HUES64 (cell line): ENCODE measurements at regions not wholly inside any gene's neighbourhood (a gene's known extent, or its start where the extent isn't known, plus 50 kb on each side); places are given as distances from the start of the nearest gene placed in this dataset.

ENCODE experiments used
- H3K27ac ChIP-seq: 2 replicates; pipeline ENCODE4 v1.7.0; 2013; ENCODE audit warnings: low read depth, low read length, inconsistent platforms
- H3K27me3 ChIP-seq: 2 replicates; pipeline ENCODE4 v1.6.1; 2013; ENCODE audit warnings: mild to moderate bottlenecking, low read length; ENCODE audit not compliant: insufficient read depth
- H3K36me3 ChIP-seq: 2 replicates; pipeline ENCODE4 v1.6.1; 2013; ENCODE audit warnings: mild to moderate bottlenecking, low read length; ENCODE audit not compliant: insufficient read depth
- H3K4me1 ChIP-seq: 2 replicates; pipeline ENCODE4 v1.6.1; 2013; ENCODE audit warnings: mild to moderate bottlenecking, low read length, moderate library complexity; ENCODE audit not compliant: insufficient read depth
- H3K4me3 ChIP-seq: 2 replicates; pipeline ENCODE4 v1.5.1; 2013; ENCODE audit warnings: mild to moderate bottlenecking, low read length, moderate library complexity
- H3K9ac ChIP-seq: 2 replicates; pipeline ENCODE4 v1.6.1; 2013; ENCODE audit warnings: mild to moderate bottlenecking, low read depth, low read length
- H3K9me3 ChIP-seq: 2 replicates; pipeline ENCODE4 v1.6.1; 2013; ENCODE audit warnings: low read depth, low read length; ENCODE audit not compliant: insufficient read depth
- WGBS: fragments of 150-250, 120-280 bp; methylation state at CpG from one replicate; pipeline ENCODE4 v1.1.7; 2013; ENCODE audit warnings: missing lambda C conversion rate; 5-methylcytosine and 5-hydroxymethylcytosine counted together

- H3K27me3 ChIP-seq: no peaks in the 10 kb centered on the region
- no peaks in the 10 kb centered on the region for H3K36me3 ChIP-seq
- WGBS: 95% methylated on average over 1 of the region's 3 CpGs
- H3K9ac ChIP-seq: no peak overlapping the region
- H3K4me1 ChIP-seq: no peaks in the 10 kb centered on the region
- H3K4me3 ChIP-seq: no peak overlapping the region
- 0 out of 2 replicates have a peak, but pooled peaks cover 4% of the 10 kb centered on the region for H3K9me3 ChIP-seq
- no peak overlapping the region for H3K27ac ChIP-seq
These were observed 146.0 kb upstream of the IFNG-AS1 start for GRCh38 chr12:67843257-67843656.

GRCh38 chr12:67852701-67853100 is 136.5 kb upstream of the IFNG-AS1 start:
- WGBS: 96% methylated on average over 2 of the region's 2 CpGs
- Histone ChIP-seq H3K9me3 (peaks cover 13% of the 10 kb centered on the region), H3K9ac (no peak overlapping the region), H3K4me1 (no peaks in the 10 kb centered on the region), H3K27ac (no peak overlapping the region), H3K27me3 (no peaks in the 10 kb centered on the region), H3K36me3 (no peaks in the 10 kb centered on the region), H3K4me3 (no peak overlapping the region)

GRCh38 chr12:67853204-67853603 is 136.0 kb upstream of the IFNG-AS1 start:
- Histone ChIP-seq H3K36me3 (no peaks in the 10 kb centered on the region), H3K27me3 (no peaks in the 10 kb centered on the region), H3K9me3 (peaks cover 13% of the 10 kb centered on the region), H3K4me1 (no peaks in the 10 kb centered on the region), H3K27ac (no peak overlapping the region), H3K9ac (no peak overlapping the region), H3K4me3 (no peak overlapping the region)
- 96% methylated on average over 3 of the region's 3 CpGs for WGBS

GRCh38 chr12:67854351-67854750 is 134.9 kb upstream of the IFNG-AS1 start:
- H3K27ac ChIP-seq: no peak overlapping the region
- no peak overlapping the region for H3K4me3 ChIP-seq
- H3K4me1 ChIP-seq: no peaks in the 10 kb centered on the region
- WGBS: 100% methylated on average over 1 of the region's 1 CpG
- no peaks in the 10 kb centered on the region for H3K36me3 ChIP-seq
- peaks cover 16% of the 10 kb centered on the region for H3K9me3 ChIP-seq
- no peak overlapping the region for H3K9ac ChIP-seq
- no peaks in the 10 kb centered on the region for H3K27me3 ChIP-seq

- Histone ChIP-seq H3K27ac (no peak overlapping the region), H3K9me3 (peaks cover 9% of the 10 kb centered on the region), H3K27me3 (no peaks in the 10 kb centered on the region), H3K4me3 (no peak overlapping the region), H3K36me3 (no peaks in the 10 kb centered on the region), H3K4me1 (no peaks in the 10 kb centered on the region), H3K9ac (no peak overlapping the region)
These were observed 134.1 kb upstream of the IFNG-AS1 start for GRCh38 chr12:67855103-67855502.

- 96% methylated on average over 4 of the region's 4 CpGs for whole genome bisulfite sequencing
- Histone ChIP-seq H3K36me3 (no peaks in the 10 kb centered on the region), H3K9me3 (no peaks in the 10 kb centered on the region), H3K27ac (no peak overlapping the region), H3K4me1 (peaks cover 2% of the 10 kb centered on the region; the same call in 1 of the 2 replicates), H3K4me3 (no peak overlapping the region), H3K27me3 (no peaks in the 10 kb centered on the region), H3K9ac (no peak overlapping the region)
These were observed 118.0 kb upstream of the IFNG-AS1 start for GRCh38 chr12:67871231-67871630.

- Histone ChIP-seq H3K27me3 (no peaks in the 10 kb centered on the region), H3K36me3 (no peaks in the 10 kb centered on the region), H3K9me3 (no peaks in the 10 kb centered on the region), H3K4me1 (peaks cover 12% of the 10 kb centered on the region; the same call in 1 of the 2 replicates), H3K9ac (no peak overlapping the region), H3K27ac (no peak overlapping the region), H3K4me3 (no peak overlapping the region)
- WGBS: 92% methylated on average over 1 of the region's 1 CpG
These were observed 115.9 kb upstream of the IFNG-AS1 start for GRCh38 chr12:67873355-67873754.

GRCh38 chr12:67876305-67876915 is 112.8 kb upstream of the IFNG-AS1 start:
- Histone ChIP-seq H3K9ac (no peak overlapping the region), H3K9me3 (no peaks in the 10 kb centered on the region), H3K4me3 (0 out of 2 replicates have a peak overlapping the region, but pooled peaks have one; percentile 16), H3K4me1 (peaks cover 12% of the 10 kb centered on the region; the same call in 1 of the 2 replicates), H3K27me3 (no peaks in the 10 kb centered on the region), H3K36me3 (no peaks in the 10 kb centered on the region), H3K27ac (peak overlapping the region; percentile 65; the same call in 1 of the 2 replicates)

GRCh38 chr12:67877727-67878126 is 111.5 kb upstream of the IFNG-AS1 start:
- peaks cover 20% of the 10 kb centered on the region for H3K4me1 ChIP-seq
- no peaks in the 10 kb centered on the region for H3K27me3 ChIP-seq
- no peak overlapping the region for H3K4me3 ChIP-seq
- WGBS: 96% methylated on average over 3 of the region's 3 CpGs
- H3K36me3 ChIP-seq: no peaks in the 10 kb centered on the region
- no peaks in the 10 kb centered on the region for H3K9me3 ChIP-seq
- no peak overlapping the region for H3K27ac ChIP-seq
- no peak overlapping the region for H3K9ac ChIP-seq

GRCh38 chr12:67879937-67880336 is 109.3 kb upstream of the IFNG-AS1 start:
- no peaks in the 10 kb centered on the region for H3K36me3 ChIP-seq
- H3K27me3 ChIP-seq: no peaks in the 10 kb centered on the region
- H3K4me1 ChIP-seq: peaks cover 33% of the 10 kb centered on the region
- 95% methylated on average over 5 of the region's 5 CpGs for WGBS
- no peak overlapping the region for H3K27ac ChIP-seq
- no peaks in the 10 kb centered on the region for H3K9me3 ChIP-seq
- H3K9ac ChIP-seq: no peak overlapping the region
- H3K4me3 ChIP-seq: no peak overlapping the region

GRCh38 chr12:67881565-67881964 is 107.7 kb upstream of the IFNG-AS1 start:
- Histone ChIP-seq H3K9me3 (no peaks in the 10 kb centered on the region), H3K9ac (no peak overlapping the region), H3K27me3 (no peaks in the 10 kb centered on the region), H3K36me3 (no peaks in the 10 kb centered on the region), H3K4me3 (no peak overlapping the region), H3K27ac (no peak overlapping the region), H3K4me1 (peaks cover 28% of the 10 kb centered on the region)
- WGBS: no CpG with 5 or more reads among the region's 2 CpGs

GRCh38 chr12:67884596-67884995 is 104.7 kb upstream of the IFNG-AS1 start:
- Histone ChIP-seq H3K27ac (no peak overlapping the region), H3K4me1 (peaks cover 21% of the 10 kb centered on the region)
- WGBS: 0% methylated on average over 1 of the region's 2 CpGs

More at GRCh38 chr12:67884596-67884995, 104.7 kb upstream of the IFNG-AS1 start:
- Histone ChIP-seq H3K9ac (no peak overlapping the region), H3K9me3 (no peaks in the 10 kb centered on the region), H3K4me3 (no peak overlapping the region), H3K27me3 (no peaks in the 10 kb centered on the region), H3K36me3 (no peaks in the 10 kb centered on the region)
